ENCODE measurements at regions not wholly inside any gene's neighbourhood (a gene's known extent, or its start where the extent isn't known, plus 50 kb on each side); places are given as distances from the start of the nearest gene placed in this dataset.

GRCh38 chr2:16522031-16522831 is 143.4 kb downstream of the CYRIA start:
- Histone ChIP-seq H3K9me3 (ENCODE audit: control extremely low read depth in 1 of 3, control insufficient read depth in 2 of 3, insufficient read depth in 1 of 3, low read length in 2 of 3) (peaks cover 0 to 8% (median 0%) of the 10 kb centered on the region in 3 donors), H4K20me1 (ENCODE audit: control insufficient read depth, insufficient read depth, low read length, poor library complexity, severe bottlenecking) (no peaks in the 10 kb centered on the region), H3K4me1 (ENCODE audit: control insufficient read depth in 2 of 2, insufficient read depth in 2 of 2, low read length in 2 of 2) (no peaks in the 10 kb centered on the region), H3K27ac (ENCODE audit: low read length in 2 of 2) (no peak overlapping the region), H3K4me3 (ENCODE audit: control extremely low read depth in 1 of 5, extremely low read depth in 1 of 5, insufficient read depth in 1 of 5, low read depth in 2 of 5, low read length in 4 of 5) (no peak overlapping the region), H3K9ac (ENCODE audit: low read length) (no peak overlapping the region), H3K79me2 (ENCODE audit: control insufficient read depth, insufficient read depth, low read length) (no peaks in the 10 kb centered on the region), H3K4me2 (replicated peaks; ENCODE audit: low read depth, low read length, poor library complexity, severe bottlenecking) (no peak overlapping the region), H3K36me3 (replicated peaks in 1 of 2; ENCODE audit: control extremely low read depth in 1 of 2, control insufficient read depth in 1 of 2, extremely low read depth in 1 of 2, insufficient read depth in 2 of 2, low read length in 1 of 2) (no peaks in the 10 kb centered on the region), H3K27me3 (replicated peaks in 1 of 4; ENCODE audit: control extremely low read depth in 1 of 4, control insufficient read depth in 3 of 4, insufficient read depth in 4 of 4, low read length in 3 of 4) (peaks cover 0 to 5% (median 0%) of the 10 kb centered on the region in 4 experiments), H2AFZ (ENCODE audit: insufficient read depth, low read depth, low read length, poor library complexity, severe bottlenecking) (no peak overlapping the region)
- intact Hi-C loops (cut with micrococcal nuclease) = no loop called here
- CTCF ChIA-PET = no interaction called here
- Mint-ChIP-seq H3K27me3 (peaks cover 52% of the 10 kb centered on the region), H3K27ac (no peak overlapping the region), H3K4me1 (no peaks in the 10 kb centered on the region), H3K4me3 (no peak overlapping the region), H3K9me3 (ENCODE audit: insufficient read depth) (no peaks in the 10 kb centered on the region)
- ATAC-seq (ENCODE audit: low read depth) = no peak
- POLR2A ChIA-PET = no interaction called here
- WGBS (ENCODE audit: insufficient coverage) = 87% methylated on average over 5 of the region's 13 CpGs
- TF ChIP-seq EZH2 (IDR thresholded peaks at IDR 0.05; ENCODE audit: borderline replicate concordance, insufficient read depth, low read depth, low read length, poor library complexity, severe bottlenecking) = no peak
- no peak for TF ChIP-seq CTCF (IDR thresholded peaks at IDR 0.05)
- DNase-seq = no peak

GRCh38 chr2:16520891-16521290 is 144.7 kb downstream of the CYRIA start:
- Histone ChIP-seq H3K27ac (ENCODE audit: low read length in 2 of 2) (no peak overlapping the region), H3K79me2 (ENCODE audit: control insufficient read depth, insufficient read depth, low read length) (no peaks in the 10 kb centered on the region), H4K20me1 (ENCODE audit: control insufficient read depth, insufficient read depth, low read length, poor library complexity, severe bottlenecking) (no peaks in the 10 kb centered on the region), H3K9ac (ENCODE audit: low read length) (no peak overlapping the region), H3K4me3 (ENCODE audit: control extremely low read depth in 1 of 5, extremely low read depth in 1 of 5, insufficient read depth in 1 of 5, low read depth in 2 of 5, low read length in 4 of 5) (no peak overlapping the region), H3K4me2 (replicated peaks; ENCODE audit: low read depth, low read length, poor library complexity, severe bottlenecking) (no peak overlapping the region), H3K27me3 (replicated peaks in 1 of 4; ENCODE audit: control extremely low read depth in 1 of 4, control insufficient read depth in 3 of 4, insufficient read depth in 4 of 4, low read length in 3 of 4) (peaks cover 0 to 13% (median 0%) of the 10 kb centered on the region in 4 experiments), H3K9me3 (ENCODE audit: control extremely low read depth in 1 of 3, control insufficient read depth in 2 of 3, insufficient read depth in 1 of 3, low read length in 2 of 3) (peaks cover 0 to 8% (median 0%) of the 10 kb centered on the region in 3 donors), H3K4me1 (ENCODE audit: control insufficient read depth in 2 of 2, insufficient read depth in 2 of 2, low read length in 2 of 2) (no peaks in the 10 kb centered on the region), H3K36me3 (replicated peaks in 1 of 2; ENCODE audit: control extremely low read depth in 1 of 2, control insufficient read depth in 1 of 2, extremely low read depth in 1 of 2, insufficient read depth in 2 of 2, low read length in 1 of 2) (no peaks in the 10 kb centered on the region), H2AFZ (ENCODE audit: insufficient read depth, low read depth, low read length, poor library complexity, severe bottlenecking) (no peak overlapping the region)
- no peaks in the 10 kb centered on the region for H3K9me3 Mint-ChIP-seq (ENCODE audit: insufficient read depth)
- TF ChIP-seq CTCF (IDR thresholded peaks at IDR 0.05) (no peak), EZH2 (IDR thresholded peaks at IDR 0.05; ENCODE audit: borderline replicate concordance, insufficient read depth, low read depth, low read length, poor library complexity, severe bottlenecking) (no peak)
- ATAC-seq (ENCODE audit: low read depth) (no peak), DNase-seq (no peak)
- no peak overlapping the region for H3K27ac Mint-ChIP-seq
- intact Hi-C loops (cut with micrococcal nuclease) = no loop called here
- H3K27me3 Mint-ChIP-seq = peaks cover 52% of the 10 kb centered on the region
- CTCF ChIA-PET = no interaction called here
- 100% methylated on average over 1 of the region's 1 CpG for WGBS (ENCODE audit: insufficient coverage)
- POLR2A ChIA-PET = no interaction called here
- no peaks in the 10 kb centered on the region for H3K4me1 Mint-ChIP-seq
- no peak overlapping the region for H3K4me3 Mint-ChIP-seq

Measured in B cell (primary cell).